Activated naive CD8-positive, alpha-beta T cell (primary cell): ENCODE measurements at regions not wholly inside any gene's neighbourhood (a gene's known extent, or its start where the extent isn't known, plus 50 kb on each side); places are given as distances from the start of the nearest gene placed in this dataset.

Experiments used
- H3K27ac Mint-ChIP-seq: one replicate; pipeline ENCODE4 v1.8.0; 2021; ENCODE audit warnings: mixed read lengths
- H3K27me3 Mint-ChIP-seq: one replicate; pipeline ENCODE4 v1.8.0; 2021; ENCODE audit warnings: mixed read lengths
- H3K36me3 Mint-ChIP-seq: one replicate; pipeline ENCODE4 v1.8.0; 2021; ENCODE audit warnings: mixed read lengths
- H3K4me1 Mint-ChIP-seq: one replicate; pipeline ENCODE4 v1.8.0; 2021; ENCODE audit warnings: low read depth, mixed read lengths
- H3K4me3 Mint-ChIP-seq: one replicate; pipeline ENCODE4 v1.8.0; 2021; ENCODE audit warnings: mild to moderate bottlenecking, mixed read lengths
- H3K9me3 Mint-ChIP-seq: one replicate; pipeline ENCODE4 v1.8.0; 2021; ENCODE audit warnings: low read depth, mixed read lengths

DNA sequence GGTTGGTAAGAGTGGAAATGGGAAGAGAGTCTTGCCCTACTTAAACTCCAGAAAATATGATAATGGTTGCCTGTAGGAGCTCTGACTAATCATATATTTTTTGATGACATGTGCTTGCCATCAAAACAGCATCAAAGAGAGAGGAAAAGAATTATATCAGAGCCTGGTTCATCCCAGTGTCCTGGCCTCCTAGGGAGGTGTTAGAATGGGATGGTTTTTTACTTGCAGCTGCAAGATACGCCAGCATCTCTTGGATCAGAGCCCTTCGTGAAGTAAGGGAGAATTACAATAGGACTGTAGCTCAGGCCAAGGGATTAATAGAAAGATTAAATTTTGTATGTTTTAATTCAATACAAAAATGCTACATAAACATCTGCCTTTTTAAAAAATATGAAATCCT, 177.6 kb upstream of the HDAC9 start:
- no peak overlapping the region for H3K27ac Mint-ChIP-seq
- H3K9me3 Mint-ChIP-seq: no peaks in the 10 kb centered on the region
- H3K4me1 Mint-ChIP-seq: no peaks in the 10 kb centered on the region
- no peaks in the 10 kb centered on the region for H3K36me3 Mint-ChIP-seq
- H3K27me3 Mint-ChIP-seq: no peaks in the 10 kb centered on the region
- no peak overlapping the region for H3K4me3 Mint-ChIP-seq

DNA sequence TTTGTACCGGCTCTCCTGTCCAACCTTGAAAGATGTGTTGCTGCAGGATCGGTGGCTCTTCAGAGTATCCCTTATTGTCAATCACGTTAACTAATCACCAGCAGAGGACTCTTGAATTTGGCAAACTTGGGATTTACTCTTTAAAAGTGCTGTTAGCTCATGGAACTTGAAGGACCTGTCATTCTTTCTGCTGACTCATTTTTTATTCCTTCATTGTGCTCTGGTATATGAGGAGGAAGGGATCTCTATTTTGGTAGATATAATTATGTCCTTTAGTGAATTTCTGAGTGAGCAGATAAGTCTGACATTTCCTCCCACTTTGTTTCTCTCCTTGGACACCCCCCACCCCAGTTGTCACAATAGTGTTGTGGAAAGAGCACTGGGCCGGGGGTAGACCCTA, 175.1 kb upstream of the HDAC9 start:
- Mint-ChIP-seq H3K36me3 (no peaks in the 10 kb centered on the region), H3K4me1 (no peaks in the 10 kb centered on the region), H3K4me3 (no peak overlapping the region), H3K27ac (no peak overlapping the region), H3K27me3 (no peaks in the 10 kb centered on the region), H3K9me3 (no peaks in the 10 kb centered on the region)

DNA sequence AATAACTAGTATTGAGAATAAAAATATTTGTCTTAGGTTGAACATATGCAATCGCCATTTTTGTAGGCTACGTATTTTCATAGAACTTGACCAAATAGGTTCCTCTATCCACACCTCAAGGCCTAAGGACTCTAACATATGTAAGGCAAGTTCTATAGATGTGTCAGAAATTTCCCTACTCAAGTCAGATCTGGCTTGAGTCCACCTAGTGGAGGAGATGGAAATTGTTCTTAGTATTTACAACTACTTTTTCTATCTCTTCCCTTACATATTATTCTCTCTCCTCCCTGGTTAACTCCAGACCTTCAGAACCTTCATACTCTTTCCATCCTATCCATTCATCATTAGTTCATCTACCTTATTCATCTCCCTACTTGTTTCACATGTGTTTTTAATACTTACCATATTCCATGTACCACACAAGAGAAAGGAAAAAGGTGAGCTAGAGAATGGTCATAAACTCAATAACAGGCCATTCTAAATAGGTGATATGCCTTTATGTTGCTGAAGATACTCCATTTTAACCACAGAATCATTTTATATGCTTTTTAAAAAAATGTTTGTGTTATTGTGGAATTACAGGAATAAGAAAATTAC, 174.5 kb upstream of the HDAC9 start:
- H3K4me1 Mint-ChIP-seq: no peaks in the 10 kb centered on the region
- no peaks in the 10 kb centered on the region for H3K27me3 Mint-ChIP-seq
- no peak overlapping the region for H3K27ac Mint-ChIP-seq
- H3K36me3 Mint-ChIP-seq: no peaks in the 10 kb centered on the region
- no peak overlapping the region for H3K4me3 Mint-ChIP-seq
- H3K9me3 Mint-ChIP-seq: no peaks in the 10 kb centered on the region

DNA sequence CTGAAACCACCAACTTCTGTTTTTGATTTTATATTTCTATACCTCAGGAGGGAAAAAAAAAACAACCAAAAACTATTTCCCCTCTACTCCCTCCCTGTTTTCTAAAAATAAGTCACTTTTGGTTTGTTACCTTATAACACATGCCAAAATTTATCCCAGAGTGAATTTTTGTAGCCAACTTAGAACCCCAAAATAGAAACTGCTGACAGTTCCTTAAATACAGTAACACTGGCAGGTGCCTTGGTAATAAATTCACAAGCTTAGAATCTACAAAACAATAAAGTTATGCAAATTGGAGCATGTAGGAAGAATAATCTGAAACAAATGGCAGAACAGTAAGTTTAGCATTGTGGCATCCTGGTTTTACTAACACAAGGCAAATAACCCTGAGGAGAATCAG, 165.0 kb upstream of the HDAC9 start:
- Mint-ChIP-seq H3K4me1 (no peaks in the 10 kb centered on the region), H3K9me3 (no peaks in the 10 kb centered on the region), H3K27me3 (no peaks in the 10 kb centered on the region), H3K36me3 (no peaks in the 10 kb centered on the region), H3K27ac (no peak overlapping the region), H3K4me3 (no peak overlapping the region)

DNA sequence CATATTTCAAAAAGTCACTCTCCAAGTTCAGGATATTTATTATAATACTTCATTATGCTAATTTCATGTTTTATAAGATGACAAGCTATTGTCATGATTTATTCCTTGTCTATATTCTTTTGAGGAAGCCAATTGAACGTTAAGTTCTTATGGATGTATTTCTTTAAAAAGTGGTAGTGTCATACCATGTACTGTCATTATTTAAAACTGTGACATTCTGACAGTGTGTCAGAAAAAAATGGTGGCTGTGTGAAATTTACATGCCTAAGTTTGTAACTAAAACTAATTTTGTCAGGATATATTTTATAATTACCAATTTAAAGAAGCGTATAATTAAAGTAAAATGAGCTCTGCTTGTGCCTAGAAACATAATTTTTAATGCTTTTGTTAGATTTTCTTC, 158.9 kb upstream of the HDAC9 start:
- Mint-ChIP-seq H3K27me3 (peaks cover 2% of the 10 kb centered on the region), H3K27ac (no peak overlapping the region), H3K4me3 (no peak overlapping the region), H3K4me1 (no peaks in the 10 kb centered on the region), H3K36me3 (peaks cover 2% of the 10 kb centered on the region), H3K9me3 (peaks cover 4% of the 10 kb centered on the region)

DNA sequence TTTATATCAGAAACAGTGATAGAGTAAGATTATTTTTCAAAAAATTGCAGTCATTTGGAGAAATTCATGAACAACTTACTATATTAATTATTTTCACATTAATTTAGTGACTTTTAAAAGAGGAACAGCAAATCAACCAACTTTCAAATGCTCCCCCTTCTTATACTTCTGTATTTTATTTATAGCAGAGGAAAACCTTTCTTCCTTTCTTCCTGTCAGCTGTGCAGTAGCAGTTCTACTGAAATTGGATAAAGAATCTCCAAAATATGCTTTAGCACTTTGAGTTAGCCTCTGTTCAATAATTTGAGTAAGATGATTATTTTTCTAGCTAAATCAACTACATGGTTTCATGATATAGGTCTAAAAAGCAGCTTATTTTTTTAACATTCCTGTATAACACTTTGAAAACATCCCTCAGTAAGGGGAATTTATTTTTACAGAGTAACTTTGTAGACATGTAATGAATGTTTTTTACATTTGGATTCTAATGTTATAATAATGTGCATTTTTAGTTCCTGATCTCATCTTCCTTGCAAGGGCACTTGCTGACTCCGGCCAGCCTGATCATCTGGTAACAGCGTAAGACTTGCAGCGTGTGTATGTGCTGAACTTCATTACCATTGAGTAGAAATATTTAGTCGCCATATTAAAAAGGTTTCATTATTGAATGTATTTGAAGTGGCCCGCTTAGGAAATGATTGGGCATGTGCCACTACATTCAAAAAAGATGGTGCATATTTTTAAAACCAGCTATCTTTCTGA, 158.3 kb upstream of the HDAC9 start:
- Mint-ChIP-seq H3K4me3 (no peak overlapping the region), H3K9me3 (peaks cover 4% of the 10 kb centered on the region), H3K27ac (no peak overlapping the region), H3K27me3 (peaks cover 2% of the 10 kb centered on the region), H3K36me3 (peaks cover 2% of the 10 kb centered on the region), H3K4me1 (no peaks in the 10 kb centered on the region)

DNA sequence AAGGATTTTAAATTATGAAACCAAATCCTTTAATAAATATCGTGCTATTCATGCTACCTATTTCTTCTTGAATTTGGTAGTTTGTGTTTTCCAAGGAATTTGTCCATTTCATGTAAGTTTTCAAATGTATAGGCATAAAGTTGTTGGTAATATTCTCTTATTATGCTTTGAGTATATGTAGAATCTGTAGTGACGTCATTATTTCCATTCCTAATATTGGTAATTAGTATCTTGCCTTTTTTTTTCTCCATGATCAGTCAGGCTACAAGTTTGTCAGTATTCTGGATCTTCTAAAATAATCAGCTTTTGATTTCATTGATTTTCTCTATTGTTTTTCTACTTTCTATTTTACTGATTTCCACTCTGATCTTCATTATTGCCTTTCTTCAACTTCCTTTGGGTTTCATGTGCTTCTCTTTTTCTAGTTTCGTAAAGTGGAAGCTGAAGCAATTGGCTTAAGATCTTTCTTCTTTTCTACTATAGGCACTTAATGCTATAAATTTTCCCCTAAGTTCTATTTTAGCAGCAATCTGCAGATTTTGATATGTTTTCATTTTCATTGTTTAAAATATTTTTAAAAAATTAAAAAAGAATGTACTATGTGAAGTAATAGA, 156.5 kb upstream of the HDAC9 start:
- Mint-ChIP-seq H3K4me3 (no peak overlapping the region), H3K4me1 (no peaks in the 10 kb centered on the region), H3K27ac (no peak overlapping the region), H3K9me3 (peaks cover 4% of the 10 kb centered on the region), H3K27me3 (peaks cover 2% of the 10 kb centered on the region), H3K36me3 (peaks cover 2% of the 10 kb centered on the region)

DNA sequence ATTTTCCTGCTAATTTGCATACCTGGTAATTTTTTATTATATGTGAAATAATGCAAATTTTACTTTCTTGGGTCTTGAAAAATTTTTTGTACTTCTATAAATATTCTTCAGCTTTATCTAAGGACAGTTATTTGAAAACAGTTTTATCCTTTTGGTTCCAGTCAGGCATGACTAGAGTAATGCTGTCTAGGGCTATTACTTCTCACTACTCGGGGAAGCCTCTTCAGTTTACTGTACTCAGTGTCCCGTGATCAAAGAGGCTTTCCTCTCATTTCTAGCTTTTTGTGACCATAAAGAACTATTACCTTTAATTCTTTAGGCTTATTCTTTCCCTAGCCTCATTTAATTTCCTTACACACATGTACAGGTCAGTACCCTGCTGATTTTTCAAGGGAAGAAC, 153.8 kb upstream of the HDAC9 start:
- H3K27ac Mint-ChIP-seq: no peak overlapping the region
- peaks cover 2% of the 10 kb centered on the region for H3K36me3 Mint-ChIP-seq
- H3K4me3 Mint-ChIP-seq: no peak overlapping the region
- H3K9me3 Mint-ChIP-seq: peaks cover 4% of the 10 kb centered on the region
- peaks cover 3% of the 10 kb centered on the region for H3K27me3 Mint-ChIP-seq
- no peaks in the 10 kb centered on the region for H3K4me1 Mint-ChIP-seq

DNA sequence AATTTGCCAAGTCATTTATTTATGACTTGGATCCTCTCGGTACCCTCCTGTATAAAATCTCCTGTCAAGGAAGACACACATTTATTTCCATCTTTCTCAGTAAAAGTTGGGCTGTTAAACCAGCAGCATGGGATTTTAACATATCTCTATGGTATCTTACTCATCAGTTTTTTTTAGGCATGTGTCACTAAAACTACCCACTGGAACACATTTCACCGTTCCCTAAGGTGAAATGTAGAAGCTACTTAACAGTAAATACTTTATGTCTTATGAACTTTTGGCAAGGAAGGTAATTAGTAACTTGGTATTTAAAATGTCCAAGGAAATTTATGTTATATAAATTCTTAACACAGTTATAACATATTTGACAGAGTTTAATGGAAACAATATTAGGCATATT, 152.5 kb upstream of the HDAC9 start:
- Mint-ChIP-seq H3K36me3 (peaks cover 2% of the 10 kb centered on the region), H3K4me1 (no peaks in the 10 kb centered on the region), H3K9me3 (peaks cover 4% of the 10 kb centered on the region), H3K27me3 (peaks cover 3% of the 10 kb centered on the region), H3K27ac (no peak overlapping the region), H3K4me3 (no peak overlapping the region)

DNA sequence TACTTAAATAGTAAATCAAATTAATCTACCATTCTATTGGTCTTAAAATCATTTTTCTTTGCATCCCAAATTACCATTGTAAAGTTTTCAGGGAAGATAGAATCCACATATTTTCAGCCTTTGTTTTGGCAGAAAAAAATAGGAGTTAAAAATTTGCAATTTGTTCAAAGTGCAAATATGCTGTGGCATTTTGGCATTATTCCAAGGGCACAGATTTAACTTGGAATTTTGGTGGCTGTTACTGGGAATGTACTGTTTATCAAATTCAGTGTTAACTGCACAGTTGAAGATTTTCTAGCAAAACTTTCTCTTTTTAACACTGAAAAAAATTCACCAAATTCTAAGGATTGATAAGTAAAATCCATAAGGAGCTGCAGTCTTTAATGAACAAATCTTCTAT, 151.0 kb upstream of the HDAC9 start:
- Mint-ChIP-seq H3K4me3 (no peak overlapping the region), H3K27ac (no peak overlapping the region)

DNA sequence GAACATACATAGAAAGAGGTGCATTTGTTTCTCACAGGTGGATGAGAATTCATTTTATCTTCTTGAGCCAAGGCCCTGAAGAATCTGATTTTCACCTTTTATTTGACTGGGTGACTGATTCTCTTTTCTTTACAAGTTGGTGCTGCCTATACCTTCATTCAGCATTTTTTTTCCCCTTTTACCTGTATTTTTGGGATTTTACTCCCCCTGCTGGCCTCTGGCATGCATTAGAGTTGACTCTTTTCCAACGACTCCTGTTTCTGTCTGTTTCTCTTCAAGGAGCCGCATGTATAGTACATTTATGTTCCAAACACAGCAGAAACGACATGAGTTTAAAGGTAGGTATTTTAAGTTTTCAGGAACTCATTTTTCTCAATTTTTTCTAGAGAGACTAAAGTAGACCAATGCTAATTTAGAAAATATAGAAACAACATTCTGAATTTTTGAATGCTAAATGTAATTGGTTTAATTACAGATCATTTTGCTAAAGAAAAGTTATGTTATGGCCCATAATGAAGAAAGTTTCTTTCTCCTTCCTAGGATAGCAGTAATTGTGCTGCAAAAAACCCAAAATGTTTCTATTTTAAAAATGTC, 149.8 kb upstream of the HDAC9 start:
- Mint-ChIP-seq H3K4me3 (no peak overlapping the region), H3K27me3 (peaks cover 3% of the 10 kb centered on the region), H3K27ac (no peak overlapping the region), H3K4me1 (no peaks in the 10 kb centered on the region), H3K9me3 (peaks cover 4% of the 10 kb centered on the region), H3K36me3 (peaks cover 2% of the 10 kb centered on the region)

More for the DNA sequence above, 151.0 kb upstream of the HDAC9 start:
- H3K27me3 Mint-ChIP-seq: peaks cover 3% of the 10 kb centered on the region
- peaks cover 2% of the 10 kb centered on the region for H3K36me3 Mint-ChIP-seq
- H3K9me3 Mint-ChIP-seq: peaks cover 4% of the 10 kb centered on the region
- H3K4me1 Mint-ChIP-seq: no peaks in the 10 kb centered on the region

DNA sequence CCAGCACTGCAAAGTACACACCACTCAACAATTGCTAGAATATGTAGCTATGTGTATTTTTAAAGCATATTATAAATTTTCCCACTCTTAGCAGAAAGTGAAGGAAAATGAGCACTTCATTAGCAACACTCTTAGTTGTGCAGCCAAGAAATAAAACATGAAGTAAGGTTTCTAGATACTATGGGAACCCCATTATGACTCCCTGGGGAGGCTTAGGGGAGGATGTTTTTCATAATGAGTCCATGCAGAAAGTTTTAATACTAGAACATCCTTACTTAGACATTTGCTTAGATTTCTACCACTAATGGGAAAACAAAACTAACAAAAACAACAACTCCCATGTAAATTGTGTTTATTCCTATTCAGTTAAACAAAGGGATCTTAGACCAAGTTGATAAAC, 148.4 kb upstream of the HDAC9 start:
- no peak overlapping the region for H3K27ac Mint-ChIP-seq
- peaks cover 1% of the 10 kb centered on the region for H3K27me3 Mint-ChIP-seq
- H3K4me3 Mint-ChIP-seq: no peak overlapping the region
- no peaks in the 10 kb centered on the region for H3K4me1 Mint-ChIP-seq
- no peaks in the 10 kb centered on the region for H3K36me3 Mint-ChIP-seq
- no peaks in the 10 kb centered on the region for H3K9me3 Mint-ChIP-seq

DNA sequence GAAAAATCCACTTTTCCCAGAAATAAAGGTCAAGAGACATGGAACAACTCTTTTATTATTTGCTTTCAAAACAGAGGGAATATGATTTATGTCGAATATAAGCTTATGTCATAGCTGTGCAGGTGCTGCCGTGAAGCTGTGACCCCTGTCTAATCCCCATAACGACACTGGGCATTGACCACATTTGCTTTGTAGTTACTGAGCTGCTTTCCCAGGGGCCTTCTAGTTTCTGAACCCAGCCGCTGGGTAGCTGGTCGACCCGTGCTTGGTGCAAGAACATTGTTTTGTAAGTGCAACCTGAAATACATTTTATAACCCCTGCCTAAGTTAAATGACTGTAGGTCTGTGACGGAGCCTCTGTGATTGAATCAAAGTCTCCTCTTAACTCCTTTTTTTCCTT, 144.9 kb upstream of the HDAC9 start:
- H3K27ac Mint-ChIP-seq: no peak overlapping the region
- H3K4me1 Mint-ChIP-seq: no peaks in the 10 kb centered on the region
- no peaks in the 10 kb centered on the region for H3K36me3 Mint-ChIP-seq
- H3K27me3 Mint-ChIP-seq: peaks cover 4% of the 10 kb centered on the region
- no peak overlapping the region for H3K4me3 Mint-ChIP-seq
- no peaks in the 10 kb centered on the region for H3K9me3 Mint-ChIP-seq

DNA sequence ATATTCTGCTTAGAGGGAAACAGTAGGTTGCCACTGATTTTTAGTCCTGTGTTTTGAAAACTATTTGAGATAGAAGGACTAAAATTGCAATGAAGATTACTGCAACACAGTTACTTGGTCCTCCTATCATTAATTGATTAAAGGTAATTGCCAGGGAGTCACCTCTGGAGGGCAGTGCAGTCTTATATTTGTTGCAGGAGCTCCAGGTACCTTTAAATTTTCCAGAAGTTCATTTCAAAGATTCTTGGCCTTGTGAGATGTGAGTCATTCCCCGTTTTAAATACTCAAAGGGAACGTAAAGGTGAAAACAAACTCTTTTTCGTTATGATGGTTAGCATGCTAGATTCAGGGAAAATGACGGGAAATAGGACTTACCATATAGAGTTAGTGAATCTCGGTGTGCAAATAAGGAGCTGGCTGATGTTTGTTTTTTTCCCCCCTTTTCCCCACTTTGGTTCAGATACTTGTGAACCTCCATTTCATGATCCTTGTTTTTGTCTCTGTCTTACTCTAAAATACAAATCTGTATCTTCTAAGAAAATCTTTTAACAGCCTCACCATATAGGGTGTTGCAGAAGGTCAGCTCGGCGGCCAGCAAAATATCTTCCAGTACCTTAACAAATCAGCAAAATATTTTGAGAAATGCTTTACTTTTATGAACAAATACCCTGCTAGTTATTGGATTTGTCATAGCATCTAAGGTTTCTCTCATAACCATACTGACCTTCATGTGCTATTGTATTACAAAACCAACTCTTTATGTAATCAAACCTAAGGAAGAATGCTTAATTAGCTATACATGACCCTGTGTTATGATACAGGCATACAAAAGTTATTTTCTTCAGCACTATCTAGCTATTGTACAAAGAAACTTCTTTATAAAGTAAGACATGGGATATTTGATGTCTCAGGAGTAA, 143.0 kb upstream of the HDAC9 start:
- H3K4me1 Mint-ChIP-seq: peaks cover 1% of the 10 kb centered on the region
- no peaks in the 10 kb centered on the region for H3K9me3 Mint-ChIP-seq
- H3K27me3 Mint-ChIP-seq: peaks cover 4% of the 10 kb centered on the region
- H3K27ac Mint-ChIP-seq: no peak overlapping the region
- H3K4me3 Mint-ChIP-seq: no peak overlapping the region
- no peaks in the 10 kb centered on the region for H3K36me3 Mint-ChIP-seq
